Upper lobe of left lung (tissue), 4 donors: ENCODE measurements at regions not wholly inside any gene's neighbourhood (a gene's known extent, or its start where the extent isn't known, plus 50 kb on each side); places are given as distances from the start of the nearest gene placed in this dataset.

ENCODE experiments used
- EP300 ChIP-seq, 4 donors: sonication (generic); formaldehyde crosslinking; IDR thresholded peaks; one replicate each; pipeline ENCODE4 v1.5.1; 2017; ENCODE audit warnings: antibody characterized with exemption in 4 of 4, control low read depth in 2 of 4
- TF ChIP-seq, protein P1 (sequence below), 6 experiments: fragments of 450-650 bp in 4 of 6; fragments of 200-600 bp in 2 of 6; sonication (generic) in 2 of 6; IDR thresholded peaks; one replicate each; pipeline ENCODE4 v1.5.1; 2016 to 2019; ENCODE audit warnings: antibody characterized with exemption in 6 of 6

DNA sequence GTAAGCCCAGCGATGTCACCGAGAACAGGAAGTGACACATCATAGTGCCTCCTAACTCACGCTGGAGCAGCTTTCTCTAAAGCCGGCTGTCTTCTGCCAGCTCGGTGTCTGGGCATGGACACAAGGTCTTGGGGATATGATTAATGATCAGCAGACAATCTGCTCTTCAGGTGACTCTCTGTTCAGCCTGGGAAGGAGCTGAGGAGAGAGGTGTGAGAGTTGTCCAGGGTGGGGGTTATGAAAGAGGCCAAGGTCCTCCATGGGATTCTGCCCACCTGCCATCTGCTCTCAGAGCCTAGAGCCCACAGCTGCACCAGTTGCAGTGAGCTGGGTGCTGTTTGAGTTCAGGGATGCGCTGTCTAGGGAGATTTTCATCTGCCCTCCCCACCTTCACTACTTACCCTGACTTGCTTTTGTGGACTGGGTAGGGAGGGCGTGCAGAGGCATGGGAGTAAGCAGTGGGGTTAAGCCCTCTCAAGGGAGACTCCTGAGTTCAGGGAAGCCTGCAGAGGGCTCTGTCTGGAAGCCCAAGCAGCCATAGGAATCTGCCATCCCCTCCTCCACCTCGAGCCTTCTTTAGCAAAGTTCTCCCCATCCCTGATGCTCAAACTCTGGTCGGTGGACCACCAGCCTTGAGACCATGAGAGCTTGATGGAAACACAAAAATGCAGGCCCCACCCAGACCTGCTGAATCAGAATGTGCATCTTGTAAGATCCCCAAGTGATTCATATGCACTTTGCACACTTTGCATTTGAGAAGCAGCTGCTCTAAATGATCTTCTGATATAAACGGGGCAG, 539.7 kb downstream of the RFC3 start:
- TF ChIP-seq, protein P1, sequence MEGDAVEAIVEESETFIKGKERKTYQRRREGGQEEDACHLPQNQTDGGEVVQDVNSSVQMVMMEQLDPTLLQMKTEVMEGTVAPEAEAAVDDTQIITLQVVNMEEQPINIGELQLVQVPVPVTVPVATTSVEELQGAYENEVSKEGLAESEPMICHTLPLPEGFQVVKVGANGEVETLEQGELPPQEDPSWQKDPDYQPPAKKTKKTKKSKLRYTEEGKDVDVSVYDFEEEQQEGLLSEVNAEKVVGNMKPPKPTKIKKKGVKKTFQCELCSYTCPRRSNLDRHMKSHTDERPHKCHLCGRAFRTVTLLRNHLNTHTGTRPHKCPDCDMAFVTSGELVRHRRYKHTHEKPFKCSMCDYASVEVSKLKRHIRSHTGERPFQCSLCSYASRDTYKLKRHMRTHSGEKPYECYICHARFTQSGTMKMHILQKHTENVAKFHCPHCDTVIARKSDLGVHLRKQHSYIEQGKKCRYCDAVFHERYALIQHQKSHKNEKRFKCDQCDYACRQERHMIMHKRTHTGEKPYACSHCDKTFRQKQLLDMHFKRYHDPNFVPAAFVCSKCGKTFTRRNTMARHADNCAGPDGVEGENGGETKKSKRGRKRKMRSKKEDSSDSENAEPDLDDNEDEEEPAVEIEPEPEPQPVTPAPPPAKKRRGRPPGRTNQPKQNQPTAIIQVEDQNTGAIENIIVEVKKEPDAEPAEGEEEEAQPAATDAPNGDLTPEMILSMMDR (IDR thresholded peaks at IDR 0.05), result no peak
- TF ChIP-seq EP300 (IDR thresholded peaks at IDR 0.05), result no peak
